GM10248 (cell line): ENCODE measurements at regions not wholly inside any gene's neighbourhood (a gene's known extent, or its start where the extent isn't known, plus 50 kb on each side); places are given as distances from the start of the nearest gene placed in this dataset.

Source experiments
- CTCF ChIA-PET: fragments of 300-600 bp; sonication (Branson Sonifier 250); formaldehyde crosslinking; extraction: SDS; loops from one replicate; lab custom pipeline; 2021; ENCODE audit warnings: antibody characterized with exemption; lab: Yijun Ruan, JAX
- POLR2A ChIA-PET: fragments of 350-650 bp; sonication (Branson Sonifier 250); formaldehyde crosslinking; extraction: SDS; loops from one replicate; lab custom pipeline; 2020; ENCODE audit warnings: antibody characterized with exemption; lab: Yijun Ruan, JAX
- DNase-seq: peaks from one replicate; pipeline ENCODE4 v3.0.0; 2012; ENCODE audit errors: extremely low spot score
- CTCF ChIP-seq: IDR thresholded peaks from 2 replicates; pipeline ENCODE4 v1.5.1; 2012; ENCODE audit warnings: mild to moderate bottlenecking, low read depth; ENCODE audit errors: extremely low read depth, missing control alignments, control extremely low read depth

- no peak for DNase-seq
- CTCF ChIA-PET = interaction anchor here (1.0 to 1.3 kb wide), 2 partner anchors 15 to 410 kb away, joined by 3 to 4 read pairs; no protein-coding TSS in a partner anchor
- no peak for TF ChIP-seq CTCF
- POLR2A ChIA-PET = no interaction called here
These were observed 162.8 kb upstream of the SLC38A2 start for GRCh38 chr12:46535376-46535775.

GRCh38 chr12:46534327-46534840, 161.8 kb upstream of the SLC38A2 start:
- no peak for TF ChIP-seq CTCF
- ChIA-PET CTCF (interaction anchor here (1.0 to 1.3 kb wide), 2 partner anchors 14 to 409 kb away, joined by 3 to 4 read pairs; no protein-coding TSS in a partner anchor), POLR2A (no interaction called here)
- DNase-seq = no peak

GRCh38 chr12:46533723-46534122, 161.2 kb upstream of the SLC38A2 start:
- ChIA-PET POLR2A (no interaction called here), CTCF (no interaction called here)
- DNase-seq = no peak
- TF ChIP-seq CTCF = no peak

GRCh38 chr12:46531804-46532203, 159.2 kb upstream of the SLC38A2 start:
- POLR2A ChIA-PET = interaction anchor here (0.6 kb wide), 1 partner anchor 1563 kb away, joined by 5 read pairs; no protein-coding TSS in a partner anchor
- TF ChIP-seq CTCF = no peak
- CTCF ChIA-PET = interaction anchor here (0.8 to 2.9 kb wide), 2 partner anchors 11 to 145 kb away, joined by 3 to 15 read pairs; no protein-coding TSS in a partner anchor
- DNase-seq = no peak

- no peak for TF ChIP-seq CTCF
- DNase-seq = no peak
- ChIA-PET POLR2A (interaction anchor here (0.6 kb wide), 1 partner anchor 1564 kb away, joined by 5 read pairs; no protein-coding TSS in a partner anchor), CTCF (interaction anchor here (0.8 to 2.9 kb wide), 2 partner anchors 10 to 144 kb away, joined by 3 to 15 read pairs; no protein-coding TSS in a partner anchor)
These were observed 158.6 kb upstream of the SLC38A2 start for GRCh38 chr12:46531059-46531785.

GRCh38 chr12:46530373-46531056, 157.9 kb upstream of the SLC38A2 start:
- no peak for TF ChIP-seq CTCF
- no peak for DNase-seq
- POLR2A ChIA-PET = no interaction called here
- CTCF ChIA-PET = interaction anchor here (1.1 to 2.9 kb wide), 2 partner anchors 10 to 16 kb away, joined by 3 to 15 read pairs; no protein-coding TSS in a partner anchor
